GM21367 (cell line): ENCODE measurements at regions not wholly inside any gene's neighbourhood (a gene's known extent, or its start where the extent isn't known, plus 50 kb on each side); places are given as distances from the start of the nearest gene placed in this dataset.

Source experiments
- ATAC-seq: cut with Tn5 transposase; IDR thresholded peaks from one replicate; pipeline ENCODE4 v1.9.1; 2021; ENCODE audit not compliant: unreplicated experiment

DNA sequence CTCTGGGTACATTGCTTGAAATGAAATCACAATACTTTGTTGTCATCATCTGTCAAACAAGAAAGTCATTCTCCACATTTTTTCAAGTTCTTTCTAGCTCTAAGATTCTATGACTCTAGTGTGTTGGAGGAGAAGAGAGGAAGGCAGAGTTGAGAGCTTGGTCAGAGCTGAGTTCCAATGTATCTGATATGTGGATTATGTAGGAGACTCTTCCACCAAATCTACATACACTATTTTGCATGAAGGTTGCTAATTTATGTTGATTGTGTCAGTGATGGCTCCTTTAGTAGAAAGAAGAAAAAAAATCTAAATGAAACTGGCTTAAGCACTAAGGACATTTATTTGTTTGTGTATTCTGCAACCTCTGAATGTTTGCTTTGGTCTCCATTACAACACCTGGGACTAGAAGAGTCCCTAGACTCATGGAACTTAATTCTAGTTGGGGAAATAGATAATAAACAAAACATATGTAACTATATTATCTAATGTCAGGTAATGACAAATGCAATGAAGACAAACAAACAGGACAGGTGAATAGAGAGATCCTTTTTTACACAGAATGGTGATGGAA lies 691.9 kb downstream of the UQCRFS1 start:
- ATAC-seq, result no peak

GRCh38 chr19:28519952-28520861 lies 692.7 kb downstream of the UQCRFS1 start:
- ATAC-seq, result no peak

GRCh38 chr19:28519218-28519779 lies 693.7 kb downstream of the UQCRFS1 start:
- ATAC-seq, result no peak

- no peak for ATAC-seq
Measured at GRCh38 chr19:28516415-28516872, 696.5 kb downstream of the UQCRFS1 start.

- ATAC-seq, result no peak
Measured at GRCh38 chr19:28514166-28514565, 698.8 kb downstream of the UQCRFS1 start.

DNA sequence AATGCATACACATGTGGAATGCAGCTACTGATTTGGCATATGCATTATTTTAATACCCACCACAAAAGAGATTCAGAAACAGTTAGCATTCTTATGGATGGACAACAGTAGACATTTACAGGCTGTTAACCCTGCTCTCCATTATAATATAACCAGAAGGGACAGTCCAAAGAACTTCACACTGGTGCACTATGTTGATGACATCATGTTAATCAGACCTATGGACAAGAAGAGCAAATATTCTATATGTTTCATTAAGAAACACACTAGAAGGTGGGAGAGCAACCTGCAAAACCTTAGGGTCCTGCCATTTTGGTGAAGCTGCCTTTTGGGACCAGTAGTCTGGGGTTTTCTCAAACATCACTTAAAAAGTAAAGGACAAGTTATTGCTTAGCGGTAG lies 701.3 kb downstream of the UQCRFS1 start:
- ATAC-seq, result no peak

- no peak for ATAC-seq
Measured at GRCh38 chr19:28509079-28509895, 703.7 kb downstream of the UQCRFS1 start.

DNA sequence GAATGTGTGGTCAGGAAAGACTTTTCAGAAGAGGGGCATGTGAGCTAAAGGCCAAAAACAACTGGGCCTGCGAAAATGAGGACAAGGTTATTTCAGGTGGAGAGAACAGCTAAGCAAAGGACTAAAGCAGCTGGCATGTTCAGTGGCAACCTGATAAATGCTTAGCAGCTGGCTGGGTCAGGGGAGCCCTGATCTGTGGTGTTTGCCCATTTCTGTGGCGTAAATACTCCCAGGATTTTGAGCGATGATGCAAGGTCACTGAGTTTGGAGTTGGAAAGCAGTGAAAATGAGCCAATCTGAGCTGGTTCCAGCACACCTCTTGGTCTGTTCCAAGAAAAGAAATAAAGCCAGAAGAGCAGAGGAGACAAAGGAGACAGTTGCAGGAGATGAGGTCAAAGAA lies 704.3 kb downstream of the UQCRFS1 start:
- ATAC-seq, result no peak

DNA sequence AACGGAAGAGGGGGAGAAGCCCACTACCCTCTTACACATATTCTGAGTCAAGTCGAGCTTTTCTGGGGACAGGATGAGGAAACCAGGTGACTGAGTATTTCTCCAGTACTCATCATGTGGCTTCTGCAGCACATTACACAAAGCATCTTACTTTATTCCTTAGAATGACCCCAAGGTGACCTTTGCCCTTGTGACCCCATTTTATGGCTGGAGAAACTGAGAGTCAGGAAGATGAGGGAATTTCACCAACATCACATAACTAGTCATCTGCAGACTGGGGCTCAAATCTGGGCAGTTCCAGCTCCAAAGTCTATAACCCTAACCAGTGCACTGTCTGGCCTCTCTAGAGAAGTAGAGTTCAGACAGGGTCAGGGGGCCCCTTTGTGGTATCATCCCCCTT lies 707.0 kb downstream of the UQCRFS1 start:
- no peak for ATAC-seq

DNA sequence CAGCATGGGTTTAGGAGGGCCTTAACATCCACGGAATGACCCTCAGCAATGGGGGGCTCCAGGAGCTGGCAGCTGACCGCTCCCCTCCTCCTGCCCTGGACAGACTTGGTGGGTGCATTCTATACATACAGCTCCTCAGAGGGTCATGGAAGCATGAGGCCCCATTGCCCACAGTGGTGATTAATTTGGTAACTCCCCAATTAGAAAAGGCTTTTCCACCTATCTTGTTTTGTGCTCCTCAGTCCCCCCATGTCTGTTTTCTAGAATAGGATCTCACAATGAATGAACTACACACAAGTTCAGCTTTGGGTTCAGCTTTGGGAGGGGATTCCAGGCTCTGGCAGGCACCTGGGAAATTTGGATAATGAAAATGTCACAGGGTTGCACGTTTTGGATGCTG lies 707.8 kb downstream of the UQCRFS1 start:
- no peak for ATAC-seq

DNA sequence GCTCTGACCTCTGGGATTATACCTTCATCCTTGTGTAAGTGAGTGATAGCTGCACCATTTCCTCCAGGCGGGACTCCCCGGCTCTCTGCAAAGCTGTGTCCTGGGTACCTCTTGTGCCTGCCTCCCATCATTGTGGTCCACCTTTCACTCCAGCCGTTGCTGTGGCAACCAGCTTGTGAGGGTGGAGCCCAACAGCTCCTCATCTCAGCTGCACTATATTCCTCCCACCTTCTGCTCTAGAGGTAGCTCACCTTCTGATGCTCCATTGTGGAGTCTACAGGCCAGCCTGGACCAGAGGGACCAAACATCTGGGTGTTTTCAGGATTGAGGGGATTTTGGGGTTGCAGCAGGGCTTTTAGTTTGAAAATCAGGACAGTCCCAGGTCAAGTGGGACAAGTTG lies 708.2 kb downstream of the UQCRFS1 start:
- no peak for ATAC-seq

DNA sequence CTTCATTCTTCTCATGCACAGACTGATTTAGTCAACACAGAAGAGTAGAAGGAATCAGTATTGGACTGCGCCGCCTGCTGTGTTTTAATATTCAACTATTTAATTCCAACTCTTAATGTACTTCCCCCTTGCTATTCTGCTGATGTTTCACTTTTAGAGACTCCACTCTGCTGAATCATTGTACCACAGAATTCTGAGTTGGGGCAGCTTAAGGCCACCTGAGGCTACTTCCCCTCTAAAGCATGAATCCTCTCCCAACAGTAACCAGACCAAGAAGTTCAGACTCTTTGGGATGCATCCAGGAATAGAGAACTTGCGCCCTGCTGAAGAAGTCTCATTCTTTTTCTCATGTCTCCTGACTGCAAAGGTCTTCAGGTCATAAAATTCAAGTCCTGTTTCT lies 708.8 kb downstream of the UQCRFS1 start:
- no peak for ATAC-seq

- no peak for ATAC-seq
Measured at GRCh38 chr19:28502879-28503734, 709.8 kb downstream of the UQCRFS1 start.

DNA sequence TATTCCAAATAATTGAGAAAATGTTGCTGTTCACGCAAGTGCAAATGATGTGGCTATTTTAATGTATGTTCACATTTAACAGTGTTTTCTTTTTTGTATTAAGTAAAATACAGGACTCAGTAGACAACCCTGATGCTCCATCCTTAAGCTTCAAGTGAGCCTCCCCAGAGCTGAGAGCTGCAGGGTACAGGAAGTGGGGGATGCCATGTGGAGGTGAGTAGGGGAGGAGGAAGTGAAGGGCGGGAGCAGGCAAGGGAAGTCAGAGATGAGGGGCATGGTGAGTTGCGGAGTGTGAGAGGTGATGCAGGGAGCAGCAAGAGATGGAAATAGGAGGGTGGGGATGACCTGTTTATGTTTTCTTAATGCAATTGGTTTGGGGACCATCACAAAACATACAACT lies 711.0 kb downstream of the UQCRFS1 start:
- ATAC-seq, result no peak

DNA sequence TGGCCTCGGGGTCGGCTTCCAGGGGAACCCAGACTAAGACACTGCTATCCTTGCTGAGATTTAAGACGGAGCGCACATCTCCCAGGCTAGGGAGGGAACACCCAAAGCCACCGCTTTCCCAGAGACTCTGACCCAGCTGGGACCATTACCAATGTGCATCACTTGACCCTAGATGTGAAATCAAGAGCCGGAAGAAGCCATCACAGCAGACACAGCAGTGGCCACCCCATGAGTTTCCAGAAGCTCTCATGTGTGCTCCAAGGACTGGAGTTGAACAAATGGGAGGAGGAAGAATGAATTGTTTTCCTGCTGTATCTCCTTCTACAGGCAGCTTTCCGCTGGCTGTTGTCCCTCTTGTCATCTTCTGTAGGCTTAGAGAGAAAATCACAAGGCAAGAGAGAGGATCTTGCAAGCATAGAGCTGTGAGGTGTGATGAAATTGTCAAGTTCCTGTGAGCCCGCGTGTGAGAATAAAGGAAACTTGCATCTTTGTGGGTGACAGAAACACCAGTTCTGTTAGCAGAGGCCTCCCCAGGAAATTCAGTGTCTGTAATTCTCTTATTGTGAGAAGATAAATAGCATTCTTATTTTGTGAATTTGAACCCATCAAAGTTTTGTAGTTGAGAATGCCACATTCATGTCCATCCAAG lies 711.8 kb downstream of the UQCRFS1 start:
- ATAC-seq, result no peak

DNA sequence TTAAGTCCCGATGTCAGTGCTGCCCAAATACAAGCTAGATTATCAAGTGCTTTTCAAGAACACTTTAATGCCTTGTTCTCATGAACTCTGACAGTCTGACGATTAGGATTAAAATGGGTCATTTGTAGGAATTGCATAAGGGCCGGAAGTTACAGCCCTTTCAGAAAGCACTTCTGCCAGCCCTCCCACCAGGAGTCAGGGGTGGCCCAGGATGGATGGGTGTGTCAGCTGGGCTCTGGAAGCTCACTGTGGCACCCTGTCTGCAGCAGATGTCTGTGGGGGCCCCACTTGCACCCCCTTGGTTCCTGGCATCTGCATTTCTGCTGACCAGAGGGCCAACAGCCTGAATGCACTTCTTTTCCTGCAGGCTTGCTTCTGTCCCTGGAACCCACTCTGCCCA lies 712.7 kb downstream of the UQCRFS1 start:
- no peak for ATAC-seq

DNA sequence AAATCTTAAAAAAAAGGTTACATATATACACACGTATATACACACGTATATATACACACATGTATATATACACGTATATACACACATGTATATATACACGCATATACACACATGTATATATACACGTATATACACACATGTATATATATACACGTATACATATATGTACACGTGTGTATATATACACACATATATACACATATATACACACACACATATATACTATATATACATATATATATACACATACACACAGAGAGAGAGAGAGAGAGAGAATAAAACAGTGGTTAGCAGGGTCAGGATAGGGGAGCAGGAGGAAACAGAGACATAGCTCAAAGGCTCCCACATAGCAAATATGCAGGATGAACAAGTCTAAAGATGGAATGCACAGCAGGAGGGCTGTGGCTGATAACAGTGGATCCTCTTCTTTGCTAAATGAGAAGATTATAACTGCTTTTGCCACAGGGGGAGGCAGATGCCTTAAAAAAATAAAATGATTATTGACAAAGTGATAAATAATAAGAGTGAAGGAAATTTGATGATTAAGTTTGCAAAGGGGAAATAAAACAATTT lies 714.5 kb downstream of the UQCRFS1 start:
- no peak for ATAC-seq

DNA sequence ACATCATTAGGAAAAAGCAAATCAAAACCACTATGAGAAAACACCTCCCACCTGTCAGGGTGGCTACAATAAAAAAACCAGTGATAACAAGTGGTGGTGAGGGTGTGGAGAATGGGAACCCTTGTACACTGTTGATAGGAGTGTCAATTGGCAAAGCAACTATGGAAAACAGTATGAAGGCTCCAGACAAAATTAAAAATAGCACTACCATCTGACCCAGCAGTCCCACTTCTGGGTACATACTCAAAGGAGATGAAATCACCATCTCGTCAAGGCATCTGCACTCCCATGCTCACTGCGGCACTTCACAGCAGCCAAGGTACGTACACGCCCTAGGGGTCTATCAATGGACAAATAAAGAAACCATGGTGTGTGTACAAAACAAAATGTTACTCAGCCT lies 715.1 kb downstream of the UQCRFS1 start:
- no peak for ATAC-seq

GRCh38 chr19:28497137-28497536 lies 715.8 kb downstream of the UQCRFS1 start:
- ATAC-seq, result no peak

- no peak for ATAC-seq
Measured at GRCh38 chr19:28495046-28495445, 717.9 kb downstream of the UQCRFS1 start.
